ENCODE measurements at regions not wholly inside any gene's neighbourhood (a gene's known extent, or its start where the extent isn't known, plus 50 kb on each side); places are given as distances from the start of the nearest gene placed in this dataset.

DNA sequence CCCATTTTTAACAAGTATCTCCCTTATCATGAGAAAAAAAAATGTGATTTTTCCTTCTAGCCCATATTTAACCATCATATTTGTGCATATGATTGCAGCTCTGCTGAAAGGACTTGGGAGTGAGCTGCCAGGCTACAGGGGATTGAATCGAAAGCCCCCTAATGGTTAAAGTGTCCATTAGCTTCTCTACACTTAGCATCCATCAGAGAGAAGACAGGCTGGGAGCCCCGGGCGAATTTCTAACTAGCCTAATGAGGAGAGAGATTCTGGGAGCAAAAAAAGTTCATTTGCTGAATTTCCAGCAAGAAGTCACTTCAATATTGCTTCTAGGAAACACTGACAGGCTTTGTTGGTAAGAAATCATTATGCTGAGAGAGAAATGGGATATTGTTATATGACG lies 848.8 kb downstream of the TDRD15 start:
- Histone ChIP-seq H3K9ac (ENCODE audit: low read length) (no peak overlapping the region), H3K79me2 (ENCODE audit: insufficient read depth, low read length) (no peaks in the 10 kb centered on the region), H2AFZ (ENCODE audit: low read depth, low read length, poor library complexity, severe bottlenecking) (no peak overlapping the region), H3K9me2 (ENCODE audit: insufficient read depth) (no peaks in the 10 kb centered on the region), H3K4me1 (ENCODE audit: control insufficient read depth in 1 of 2, insufficient read depth in 2 of 2, low read length in 2 of 2) (no peaks in the 10 kb centered on the region), H3K27me3 (ENCODE audit: insufficient read depth, low read length) (no peaks in the 10 kb centered on the region), H3K4me3 (replicated peaks in 1 of 2; ENCODE audit: low read depth in 1 of 2, low read length in 2 of 2) (no peak overlapping the region), H3K36me3 (ENCODE audit: control insufficient read depth in 1 of 2, insufficient read depth in 2 of 2, low read length in 2 of 2) (no peaks in the 10 kb centered on the region), H3K27ac (ENCODE audit: low read depth, low read length) (no peak overlapping the region), H3K4me2 (ENCODE audit: low read length) (no peak overlapping the region), H3K9me3 (ENCODE audit: control insufficient read depth in 1 of 2, insufficient read depth in 1 of 2, low read depth in 1 of 2, low read length in 2 of 2) (peaks cover 7 to 22% of the 10 kb centered on the region in 2 experiments; a peak in 2 of 4 replicates), H4K20me1 (ENCODE audit: insufficient read depth) (no peaks in the 10 kb centered on the region)
- TF ChIP-seq ZFX (IDR thresholded peaks at IDR 0.05): no peak
- TF ChIP-seq EZH2phosphoT487 (IDR thresholded peaks at IDR 0.05; ENCODE audit: borderline replicate concordance): no peak
- POLR2A ChIA-PET: no interaction called here
- BruUV-seq (replicated peaks): no TSS peak
- DNase-seq (ENCODE audit: low read depth, low spot score) (no peak), ATAC-seq (no peak)
- RAD21 ChIA-PET (ENCODE audit: low non-redundant PET in 1 of 2, low total read pairs in 2 of 2, uncharacterized antibody in 2 of 2, unreplicated experiment in 2 of 2): no interaction called here
- CTCF ChIA-PET: no interaction called here
- intact Hi-C loops (cut with micrococcal nuclease): no loop called here

DNA sequence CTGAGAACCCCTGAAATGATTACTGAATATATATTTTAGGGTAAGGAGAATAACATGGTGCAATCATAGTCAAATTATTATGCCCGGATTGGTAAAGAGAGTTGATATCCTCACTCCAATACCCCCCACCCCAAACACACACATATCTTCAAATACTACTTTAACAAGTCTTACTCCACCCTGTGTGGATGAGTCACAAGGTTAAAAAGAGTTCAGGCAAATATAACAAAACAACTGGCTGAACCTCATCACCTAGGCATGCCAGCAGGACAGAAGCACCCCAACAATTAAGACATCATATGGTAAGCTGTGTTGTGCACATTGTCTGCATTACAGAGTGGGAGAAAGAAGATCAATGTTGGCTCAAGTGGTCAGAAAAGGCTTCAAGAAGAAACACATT lies 857.4 kb downstream of the TDRD15 start:
- Histone ChIP-seq H2AFZ (ENCODE audit: low read depth, low read length, poor library complexity, severe bottlenecking) (no peak overlapping the region), H3K4me3 (replicated peaks in 1 of 2; ENCODE audit: low read depth in 1 of 2, low read length in 2 of 2) (no peak overlapping the region), H3K36me3 (ENCODE audit: control insufficient read depth in 1 of 2, insufficient read depth in 2 of 2, low read length in 2 of 2) (no peaks in the 10 kb centered on the region), H4K20me1 (ENCODE audit: insufficient read depth) (no peaks in the 10 kb centered on the region), H3K27ac (ENCODE audit: low read depth, low read length) (no peak overlapping the region), H3K79me2 (ENCODE audit: insufficient read depth, low read length) (no peaks in the 10 kb centered on the region), H3K4me1 (ENCODE audit: control insufficient read depth in 1 of 2, insufficient read depth in 2 of 2, low read length in 2 of 2) (no peaks in the 10 kb centered on the region), H3K9me3 (ENCODE audit: control insufficient read depth in 1 of 2, insufficient read depth in 1 of 2, low read depth in 1 of 2, low read length in 2 of 2) (peaks cover 6 to 18% of the 10 kb centered on the region in 2 experiments; a peak in 2 of 4 replicates), H3K9me2 (ENCODE audit: insufficient read depth) (no peaks in the 10 kb centered on the region), H3K9ac (ENCODE audit: low read length) (no peak overlapping the region), H3K27me3 (ENCODE audit: insufficient read depth, low read length) (no peaks in the 10 kb centered on the region), H3K4me2 (ENCODE audit: low read length) (no peak overlapping the region)
- intact Hi-C loops (cut with micrococcal nuclease): no loop called here
- ChIA-PET POLR2A (no interaction called here), CTCF (no interaction called here), RAD21 (ENCODE audit: low non-redundant PET in 1 of 2, low total read pairs in 2 of 2, uncharacterized antibody in 2 of 2, unreplicated experiment in 2 of 2) (no interaction called here)
- DNase-seq (ENCODE audit: low read depth, low spot score): no peak
- no peak for ATAC-seq
- BruUV-seq (replicated peaks): no TSS peak
- TF ChIP-seq ZFX (IDR thresholded peaks at IDR 0.05) (no peak), POLR2A (IDR thresholded peaks at IDR 0.05; ENCODE audit: borderline replicate concordance, extremely low read depth, insufficient read depth, insufficient read length) (no peak), ZNF274 (IDR thresholded peaks at IDR 0.05; ENCODE audit: low read depth, low read length) (no peak), FOSL1 (IDR thresholded peaks at IDR 0.05; ENCODE audit: low read depth) (no peak)
